Stimulated activated CD4-positive, alpha-beta T cell treated with anti-CD3 and anti-CD28 coated beads, Interleukin-4, amount 100 ng/mL, for 24 hours (primary cell): ENCODE measurements at regions not wholly inside any gene's neighbourhood (a gene's known extent, or its start where the extent isn't known, plus 50 kb on each side); places are given as distances from the start of the nearest gene placed in this dataset.

ENCODE experiments used
- DNase-seq: peaks from one replicate; pipeline ENCODE4 v3.0.0-alpha.2; 2020

DNA sequence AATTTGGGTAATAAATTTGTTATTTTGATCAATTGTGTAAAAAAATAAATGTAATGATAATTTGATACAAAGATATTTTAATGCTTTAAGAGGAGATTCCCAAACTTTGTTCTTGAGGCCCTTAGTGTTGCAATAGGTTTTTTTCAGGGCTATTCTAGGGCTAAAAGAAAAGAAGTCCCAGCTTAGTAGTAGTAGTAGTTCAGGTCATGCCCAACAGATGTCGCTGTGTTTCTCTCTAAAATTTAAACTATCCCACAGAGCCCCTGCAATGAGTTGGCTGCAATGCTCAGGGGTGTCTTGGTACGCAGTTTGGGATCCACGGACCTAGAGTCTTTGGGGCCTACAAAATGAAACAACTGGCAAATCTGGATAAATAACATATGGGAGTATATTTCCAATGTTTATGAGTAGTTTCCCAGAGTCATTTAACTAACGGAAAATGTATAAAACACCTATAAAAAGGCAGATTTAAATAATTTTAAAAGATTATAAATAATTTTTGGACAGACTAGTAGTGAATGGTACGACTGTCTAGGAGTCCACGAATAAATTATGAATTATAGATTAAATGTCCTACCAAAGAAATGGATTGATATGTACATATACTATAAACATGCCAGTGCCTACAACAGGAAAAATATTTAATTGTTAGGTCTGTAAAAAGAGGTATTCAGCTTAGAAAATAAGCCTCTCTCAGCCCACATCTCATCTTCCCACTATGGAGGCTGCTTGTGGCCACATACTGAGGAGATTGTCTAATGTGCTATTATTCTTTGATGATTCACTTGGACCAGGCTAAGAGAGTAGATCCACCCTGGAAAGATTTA is 228.5 kb upstream of the PMFBP1 start:
- DNase-seq, result peak; percentile 29

DNA sequence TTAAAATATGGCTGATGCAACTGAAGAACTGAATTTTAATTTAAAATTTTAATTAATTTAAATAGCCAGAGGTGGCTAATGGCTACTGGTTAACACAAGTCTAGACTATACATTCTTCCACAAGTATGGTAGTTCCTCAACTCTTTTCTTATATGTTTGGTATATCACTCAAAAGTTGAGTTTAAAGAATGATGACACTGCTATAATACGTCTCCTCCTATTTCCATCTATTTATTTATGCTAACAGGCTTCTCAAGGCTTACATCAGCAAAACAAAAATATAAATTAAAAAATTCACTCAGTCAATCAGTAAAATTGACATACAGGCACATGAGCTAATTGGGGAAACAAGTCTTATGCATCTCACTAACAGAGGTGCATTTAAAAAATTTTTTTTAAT is 227.9 kb upstream of the PMFBP1 start:
- DNase-seq, result no peak

DNA sequence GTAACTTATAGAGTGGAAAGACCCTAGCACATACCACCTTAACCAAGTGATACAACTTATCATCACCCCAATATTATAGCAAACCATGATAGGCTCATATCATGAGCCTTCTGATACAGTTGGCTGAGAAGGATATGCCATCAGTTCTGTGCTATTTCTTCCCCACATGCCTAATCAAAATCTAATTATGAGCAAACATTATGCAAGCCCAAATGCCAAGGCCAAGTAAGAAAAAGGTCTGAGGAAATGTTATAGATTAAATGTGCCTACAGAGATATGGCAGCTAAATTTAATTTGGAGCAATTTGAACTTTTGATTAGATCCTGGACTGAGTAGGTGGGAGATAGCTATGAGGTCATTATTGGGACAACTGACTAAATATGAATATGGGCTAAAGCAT is 225.9 kb upstream of the PMFBP1 start:
- DNase-seq, result no peak

DNA sequence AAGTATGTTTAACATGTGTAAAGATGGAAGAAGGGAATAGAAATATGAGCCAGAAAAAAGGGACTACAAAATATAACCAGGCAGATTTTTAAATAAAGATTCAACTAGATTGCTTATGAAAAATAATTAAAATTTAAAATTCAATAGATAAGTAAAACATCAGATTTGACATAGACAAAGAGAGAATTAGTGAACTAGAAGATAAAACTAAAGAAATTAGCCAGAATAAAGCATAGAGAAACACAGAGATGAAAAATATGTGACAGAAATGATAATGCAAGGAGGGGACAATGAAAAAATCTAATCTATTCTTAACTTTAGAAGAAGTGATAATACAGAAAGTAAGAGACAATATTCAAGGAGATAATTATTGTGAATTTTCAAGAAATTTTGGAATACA is 222.6 kb upstream of the PMFBP1 start:
- DNase-seq, result no peak

DNA sequence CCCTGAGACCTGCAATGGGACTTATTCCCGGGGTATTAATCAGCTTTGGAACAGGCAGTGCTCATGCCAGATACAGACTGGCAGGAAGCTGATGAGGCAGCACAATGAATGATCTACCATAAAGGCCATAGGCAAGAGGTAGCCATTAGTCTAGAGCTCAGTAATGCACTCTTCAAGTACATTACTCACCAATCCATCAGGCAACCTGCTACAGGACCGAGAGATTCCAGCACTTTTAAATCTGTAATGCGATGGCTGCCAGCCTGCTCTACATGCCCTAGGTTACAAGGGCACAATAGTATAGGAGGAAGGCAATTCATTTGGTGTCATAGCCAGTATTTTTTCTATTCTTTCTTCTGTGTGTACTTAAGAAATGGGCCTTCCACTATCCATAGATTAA is 217.8 kb upstream of the PMFBP1 start:
- no peak for DNase-seq

DNA sequence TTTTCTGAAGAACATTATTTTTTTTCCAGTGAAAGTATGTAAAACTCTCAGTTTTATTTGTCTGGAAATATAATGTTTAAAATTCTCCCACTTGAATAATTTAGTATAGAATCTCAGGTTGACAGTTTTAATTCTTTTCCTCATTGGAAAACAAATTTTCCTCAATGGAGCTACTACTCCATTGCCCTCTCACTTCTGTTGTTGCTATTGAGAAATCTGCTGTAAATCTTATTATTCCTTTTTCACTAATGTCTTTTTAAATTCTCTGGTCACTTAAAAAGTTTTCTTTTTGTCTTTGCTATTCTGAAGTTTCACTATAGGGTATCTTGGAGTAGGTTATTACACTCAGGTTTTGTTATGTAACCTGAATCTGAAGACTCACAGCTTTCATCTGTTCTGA is 216.1 kb upstream of the PMFBP1 start:
- no peak for DNase-seq

DNA sequence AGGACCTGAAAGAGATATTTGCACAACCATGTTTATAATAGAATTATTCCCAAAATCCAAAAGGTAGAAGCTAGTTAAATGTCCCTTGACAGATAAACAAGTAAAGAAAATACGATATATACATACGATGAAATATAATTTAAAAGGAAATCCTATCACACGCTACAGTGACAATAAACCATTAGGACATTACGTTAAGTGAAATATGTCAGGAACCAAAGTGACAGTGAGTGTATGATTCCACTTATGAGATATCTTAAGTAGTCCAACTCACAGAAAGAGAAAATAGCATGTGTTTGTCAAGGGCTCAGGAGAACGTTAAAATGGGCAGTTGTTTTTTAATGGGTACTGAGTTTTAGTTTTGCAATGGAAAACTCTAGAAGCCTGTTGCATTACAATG is 212.7 kb upstream of the PMFBP1 start:
- no peak for DNase-seq

DNA sequence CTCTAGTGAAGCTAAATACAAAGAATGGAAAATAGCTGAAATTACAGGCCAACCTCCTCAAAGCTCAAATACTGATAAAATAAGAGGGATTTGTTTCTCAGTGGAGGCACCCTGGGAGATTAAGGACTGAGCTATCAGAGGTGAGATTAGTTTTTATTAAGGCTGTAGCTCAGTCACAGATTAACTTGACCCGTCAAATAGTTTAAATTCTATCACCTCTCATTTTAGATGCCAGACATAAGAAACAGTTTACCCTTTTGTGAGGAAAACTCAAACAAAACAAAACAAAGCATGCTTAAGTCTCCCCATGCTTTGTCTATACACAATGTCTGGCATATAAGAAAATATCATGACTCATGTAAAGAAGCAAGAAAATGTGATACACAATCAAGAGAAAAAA is 208.3 kb upstream of the PMFBP1 start:
- DNase-seq, result no peak

DNA sequence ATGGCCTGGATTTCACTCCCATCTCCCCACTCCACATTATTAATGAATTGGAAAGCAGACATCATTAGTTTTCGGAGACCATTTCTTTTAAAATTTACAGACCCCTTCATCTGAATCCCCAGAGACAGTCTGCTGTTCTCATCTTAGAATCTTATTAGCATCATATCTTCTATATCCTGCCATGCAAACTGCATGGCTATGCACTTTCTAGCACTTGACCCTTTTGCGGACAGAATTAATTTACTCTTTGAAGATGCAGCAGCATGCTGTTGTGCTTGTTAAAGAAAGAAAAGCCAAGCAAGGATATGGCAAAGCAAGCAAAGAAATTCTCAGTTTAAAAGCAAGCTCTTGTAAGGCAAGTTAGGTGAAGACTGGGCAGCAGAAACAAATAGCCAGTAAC is 201.2 kb upstream of the PMFBP1 start:
- DNase-seq, result no peak

DNA sequence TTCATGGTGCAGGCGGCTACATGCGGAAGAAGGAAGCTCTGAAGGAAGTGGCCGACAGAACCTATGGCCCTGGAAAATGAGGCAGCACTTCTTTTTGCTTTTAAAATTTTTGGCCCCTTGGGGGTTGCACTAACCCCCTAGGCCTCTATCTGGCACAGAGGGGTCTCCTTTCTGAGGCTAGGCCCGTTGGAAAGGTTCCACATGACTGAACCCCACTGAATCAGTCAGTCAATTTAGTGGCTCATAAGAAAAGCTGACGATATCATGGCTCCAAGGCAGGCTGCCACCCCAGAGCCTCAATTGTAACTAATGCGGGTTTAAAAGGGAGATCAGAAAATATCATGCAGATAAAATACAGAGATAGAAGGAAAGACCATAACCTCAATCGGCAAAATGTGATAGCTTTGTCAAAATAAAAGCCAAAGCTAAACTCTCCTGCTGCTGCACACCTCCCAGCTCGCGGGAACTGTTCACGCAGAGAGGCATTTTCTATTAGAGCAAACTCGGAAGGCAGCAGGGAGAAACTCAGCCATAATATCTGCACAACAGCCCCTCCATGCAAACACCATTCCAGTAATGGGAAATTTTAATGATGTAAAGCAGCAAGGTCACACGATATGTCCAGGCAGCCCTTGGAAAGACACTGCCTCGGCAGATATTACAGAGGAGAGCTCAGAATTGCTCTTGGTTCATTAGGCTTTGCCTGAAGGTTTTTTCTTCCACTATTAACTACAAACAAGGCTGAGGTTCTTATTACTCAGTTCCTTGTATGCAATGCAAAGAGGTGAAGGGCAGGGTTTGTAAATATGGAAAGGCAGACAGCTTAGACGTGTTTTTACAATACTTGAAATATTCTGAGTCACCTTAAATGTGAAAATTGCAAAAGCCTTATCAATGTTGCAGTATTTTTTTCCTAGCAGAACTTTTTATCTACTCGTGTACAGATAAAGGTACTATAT is 200.4 kb upstream of the PMFBP1 start:
- no peak for DNase-seq

DNA sequence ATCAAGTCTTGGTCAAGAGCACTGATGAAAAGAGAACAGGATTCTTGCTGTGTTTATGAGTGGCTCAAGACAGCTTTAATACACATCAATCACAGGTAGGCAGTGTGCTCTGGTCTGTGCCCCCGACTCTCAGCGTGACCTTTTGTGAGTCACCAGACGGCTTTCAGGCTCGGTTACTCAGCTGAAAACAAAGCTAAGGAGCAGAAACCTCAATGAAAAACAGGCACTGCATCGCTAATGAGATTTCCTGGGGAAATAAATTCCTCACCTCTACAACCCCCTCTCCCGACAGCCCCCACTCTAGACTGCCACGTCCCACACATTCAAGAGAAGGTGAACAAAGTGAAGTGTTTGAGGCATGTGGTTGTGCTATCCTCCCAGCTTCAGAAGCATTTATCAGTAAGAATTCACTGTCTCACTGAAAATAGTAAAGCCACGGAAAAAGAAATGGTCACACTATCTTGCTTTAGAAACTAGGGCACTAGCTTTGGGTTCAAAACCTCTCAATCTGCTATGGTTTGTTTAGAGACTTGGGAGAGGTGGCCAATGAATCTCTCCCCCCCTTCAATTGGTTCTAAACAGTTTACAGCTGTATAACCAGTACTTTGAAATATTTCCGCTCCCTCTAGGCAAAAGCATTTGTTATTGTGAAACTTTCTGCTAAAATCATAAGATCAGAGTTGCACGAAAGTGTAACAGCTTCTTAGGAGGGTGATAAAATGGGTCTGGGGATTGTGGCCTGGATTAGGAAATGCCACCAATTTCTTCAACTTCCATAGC is 199.5 kb upstream of the PMFBP1 start:
- no peak for DNase-seq

DNA sequence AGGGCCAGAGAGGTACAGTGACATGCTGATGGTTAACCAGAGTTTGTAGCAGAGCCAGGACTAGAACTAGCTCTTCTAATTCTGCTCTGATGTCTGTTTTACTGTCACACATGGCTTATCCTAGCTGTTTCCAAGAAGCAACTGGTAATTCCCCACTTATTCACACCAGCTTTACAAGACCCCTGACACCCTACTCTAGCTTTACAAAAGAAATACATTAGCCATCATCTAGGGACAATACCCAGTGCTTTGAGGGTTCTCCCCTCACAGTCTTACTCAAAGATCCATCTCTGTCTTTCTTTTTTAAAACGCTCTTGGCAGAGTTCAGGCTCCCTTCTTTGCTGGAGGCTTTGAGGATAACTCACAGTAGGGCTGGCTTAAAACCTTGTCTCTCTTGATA is 197.3 kb upstream of the PMFBP1 start:
- DNase-seq, result no peak

DNA sequence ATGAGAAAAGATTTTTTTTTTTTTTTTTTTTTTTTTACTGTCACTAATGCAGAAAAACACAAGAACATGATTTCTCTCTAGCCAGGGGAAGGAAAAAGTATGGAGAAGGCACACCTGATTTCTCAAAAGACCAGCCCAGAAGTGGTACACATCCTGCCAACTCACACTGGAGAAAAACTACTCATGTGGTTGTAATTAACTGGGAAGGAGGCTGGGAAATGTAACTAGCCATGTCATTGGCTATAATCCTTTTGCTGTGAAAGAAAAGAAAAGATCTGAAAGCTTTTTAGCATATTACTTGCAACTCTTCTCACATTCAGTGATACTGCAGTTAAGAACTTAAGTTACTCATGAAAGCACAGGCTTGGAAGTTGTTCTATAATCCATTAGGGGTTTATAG is 195.9 kb upstream of the PMFBP1 start:
- DNase-seq, result no peak

DNA sequence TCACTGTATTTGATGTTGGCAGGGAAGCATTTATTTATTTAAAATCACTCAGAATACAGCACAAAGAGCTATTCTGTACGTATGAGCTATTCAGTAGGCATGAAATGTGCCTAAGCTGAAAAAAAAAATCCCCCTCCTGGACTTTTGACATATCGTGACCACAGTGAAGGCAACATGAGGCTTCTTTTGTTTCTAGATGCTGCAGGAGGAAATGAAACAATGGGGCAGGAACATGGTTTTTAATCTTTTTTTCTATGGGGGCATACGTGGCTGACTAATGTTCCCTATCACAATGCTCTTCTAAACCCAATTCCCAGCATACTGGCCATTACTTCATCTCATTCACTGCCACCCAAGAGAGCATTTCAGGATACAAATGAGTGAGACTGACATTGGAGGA is 191.0 kb upstream of the PMFBP1 start:
- no peak for DNase-seq

DNA sequence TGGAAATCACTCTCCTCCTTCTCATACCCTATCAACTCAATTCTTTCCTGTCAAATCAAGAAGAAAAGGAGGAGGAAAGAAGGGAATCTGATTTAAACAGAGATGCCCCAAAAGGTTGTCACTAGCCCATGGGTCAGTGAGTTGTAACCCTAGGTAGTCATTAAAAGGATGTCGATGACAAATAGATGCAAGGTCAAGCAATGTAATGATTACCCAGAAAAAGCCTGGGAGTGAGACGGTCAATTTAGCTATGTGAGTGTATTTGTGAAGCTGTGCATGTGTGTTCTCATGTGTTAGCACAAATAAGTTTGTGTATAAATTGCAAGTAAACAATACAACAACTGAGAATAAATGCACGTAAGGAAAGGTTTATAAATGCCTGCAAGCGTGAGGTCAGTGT is 190.5 kb upstream of the PMFBP1 start:
- no peak for DNase-seq

DNA sequence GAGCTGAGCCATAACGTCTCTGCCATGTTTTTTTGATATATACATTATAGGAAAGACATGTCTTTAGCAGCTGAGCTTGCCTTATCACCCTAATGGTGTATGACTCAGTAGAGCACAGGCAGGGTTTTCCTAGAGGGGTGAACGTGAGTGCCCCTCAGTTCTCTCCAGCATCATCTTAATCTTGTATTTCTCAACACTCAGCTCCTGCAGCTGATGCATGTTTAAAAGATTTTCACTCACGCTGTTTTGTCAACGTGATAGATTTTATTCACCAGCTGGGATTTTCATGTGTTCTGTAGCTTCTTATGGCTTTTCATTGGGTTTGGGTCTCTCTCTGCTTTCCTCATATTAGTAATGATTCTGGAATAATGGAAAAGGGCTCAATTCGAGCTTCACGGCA is 186.0 kb upstream of the PMFBP1 start:
- DNase-seq, result no peak

DNA sequence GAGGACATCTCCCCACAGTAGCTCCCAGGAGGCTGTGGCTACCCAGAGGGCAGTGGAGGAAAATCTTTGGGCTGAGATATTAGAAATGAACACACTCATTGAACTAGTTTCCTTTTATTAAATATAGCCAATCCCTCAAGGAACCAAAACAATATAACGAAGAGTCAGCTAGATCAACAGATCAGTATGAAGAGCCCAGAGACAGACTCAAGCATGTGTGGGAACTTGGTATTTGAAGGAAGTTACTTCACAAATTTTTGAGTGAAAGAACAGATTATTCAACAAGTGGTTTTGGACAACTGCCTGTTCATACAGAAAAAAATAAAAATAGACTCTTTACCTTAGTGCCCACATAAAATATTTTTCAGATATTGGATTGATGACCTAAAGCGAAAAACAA is 183.6 kb upstream of the PMFBP1 start:
- DNase-seq, result no peak

DNA sequence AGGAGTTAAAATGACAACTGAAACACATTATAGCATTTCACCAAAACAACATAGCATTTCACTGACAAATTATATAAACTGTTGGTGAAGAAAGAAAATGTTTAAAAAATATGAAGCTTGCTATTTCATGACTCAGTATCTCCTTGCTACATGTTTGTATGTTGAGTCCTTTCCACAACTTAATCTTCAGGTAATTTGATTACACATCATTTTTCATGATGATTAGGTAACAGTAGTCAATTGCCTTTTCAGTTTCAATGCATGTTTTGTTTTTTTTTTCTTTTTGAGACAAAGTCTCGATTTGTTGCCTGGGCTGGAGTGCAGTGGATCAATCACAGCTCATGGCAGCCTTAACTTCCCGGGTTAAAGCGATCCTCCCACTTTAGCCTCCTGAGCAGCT is 177.8 kb upstream of the PMFBP1 start:
- no peak for DNase-seq

DNA sequence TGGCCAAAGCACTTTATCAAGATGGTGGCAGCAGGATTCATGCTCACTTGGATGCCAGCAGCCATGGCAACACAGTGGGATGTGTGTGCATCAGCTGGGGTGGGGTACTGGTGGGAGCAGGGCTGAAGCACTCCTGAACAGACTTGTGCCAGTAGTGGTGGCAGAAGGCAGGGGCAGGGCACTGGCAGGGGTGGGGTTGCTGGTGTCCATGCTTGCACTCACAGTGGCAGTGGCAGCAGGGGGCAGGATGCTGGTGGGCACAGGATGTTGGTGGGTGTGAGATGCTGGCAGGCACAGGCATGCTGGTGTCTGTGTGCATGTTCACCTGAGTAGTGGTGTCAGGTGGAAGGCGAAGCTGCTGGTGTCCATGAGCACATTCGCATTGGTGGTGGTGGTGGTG is 161.0 kb upstream of the PMFBP1 start:
- no peak for DNase-seq

DNA sequence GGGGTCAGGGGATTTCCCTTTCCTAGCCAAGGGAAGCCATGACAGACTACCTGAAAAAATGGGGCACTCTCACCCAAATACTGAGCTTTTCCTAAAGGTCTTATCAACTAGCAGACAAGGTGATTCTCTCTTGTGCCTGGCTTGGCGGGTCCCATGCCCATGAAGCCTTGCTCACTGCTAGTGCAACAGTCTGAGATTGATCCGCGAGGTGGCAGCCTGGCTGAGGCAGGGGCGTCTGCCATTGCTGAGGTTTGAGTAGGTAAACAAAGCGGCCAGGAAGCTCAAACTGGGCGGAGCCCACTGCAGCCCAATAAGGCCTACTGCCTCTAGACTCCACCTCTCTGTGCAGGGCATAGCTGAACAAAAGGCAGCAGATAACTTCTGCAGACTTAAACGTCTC is 152.6 kb upstream of the PMFBP1 start:
- no peak for DNase-seq

DNA sequence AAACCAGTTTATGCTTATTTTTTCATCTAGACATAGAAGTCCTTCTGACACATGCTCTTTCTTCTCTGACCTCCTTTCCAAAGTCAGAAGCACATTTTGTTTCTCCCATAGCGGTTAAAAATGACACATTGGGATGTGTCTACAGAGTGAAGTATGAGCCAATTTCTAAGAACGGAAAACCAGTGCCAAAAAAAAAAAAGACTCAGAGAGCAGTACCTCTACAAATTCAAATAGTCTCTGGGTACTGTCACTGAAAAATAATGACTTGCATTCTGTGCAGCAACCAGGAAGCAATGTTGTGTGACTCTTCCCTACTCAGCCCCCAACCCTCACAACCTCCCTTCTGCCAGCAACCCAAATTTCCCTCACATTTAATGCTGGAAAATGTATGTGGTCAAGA is 145.5 kb upstream of the PMFBP1 start:
- DNase-seq, result no peak

DNA sequence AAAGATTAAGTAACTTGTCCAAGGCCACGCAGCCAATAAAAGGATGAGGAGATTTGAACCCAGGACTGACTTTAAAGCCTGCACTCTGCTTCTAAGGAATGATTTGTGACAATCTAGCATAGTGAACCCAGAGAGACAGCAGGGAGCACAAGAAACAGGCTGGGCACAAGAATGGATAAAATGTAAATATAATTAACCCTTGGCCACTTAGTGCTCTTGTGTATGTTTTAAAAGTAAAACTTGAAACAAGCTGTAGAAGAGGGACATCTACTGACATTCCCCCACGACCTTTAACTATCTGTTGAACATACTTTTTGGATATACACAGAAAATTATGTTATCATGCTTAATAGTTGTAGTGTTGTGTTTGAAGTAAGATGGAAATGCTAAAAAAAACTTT is 141.9 kb upstream of the PMFBP1 start:
- DNase-seq, result no peak

DNA sequence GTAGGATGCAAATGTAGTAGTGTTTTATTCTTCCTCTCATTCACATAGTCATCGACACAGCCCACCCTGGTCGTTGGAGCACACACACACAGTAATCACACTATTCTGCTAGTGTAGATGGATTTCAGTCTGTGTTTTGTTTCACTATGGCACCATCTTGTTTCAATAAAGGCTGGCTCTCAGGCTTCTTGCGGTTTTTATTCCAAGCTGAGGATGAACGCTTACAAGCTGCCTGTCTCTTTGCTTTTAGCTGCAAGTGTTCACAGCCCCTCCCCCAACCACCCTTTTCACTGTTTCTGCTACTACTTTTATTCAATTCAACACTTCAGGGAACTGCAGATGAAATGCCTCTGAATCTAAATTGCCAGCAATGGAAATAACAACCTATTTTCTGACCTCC is 140.9 kb upstream of the PMFBP1 start:
- no peak for DNase-seq

DNA sequence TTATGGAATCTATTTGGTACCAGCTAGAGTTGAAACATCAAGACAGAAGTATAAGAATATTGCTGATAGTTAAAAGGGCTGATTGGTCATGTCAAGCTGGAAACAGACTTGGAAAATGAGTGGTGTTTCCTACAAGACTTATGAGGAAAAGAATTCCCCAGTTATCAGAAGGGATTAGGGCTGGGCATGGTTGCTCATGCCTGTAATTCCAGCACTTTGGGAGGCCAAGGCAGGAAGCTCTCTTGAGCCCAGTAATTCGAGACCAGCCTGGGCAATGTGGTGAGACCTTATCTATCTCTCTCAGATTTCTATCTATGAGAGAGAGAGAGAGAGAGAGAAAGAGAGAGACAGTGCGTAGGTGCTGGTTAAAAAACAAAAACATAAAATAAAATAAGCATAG is 139.5 kb upstream of the PMFBP1 start:
- no peak for DNase-seq
